ENCODE measurements at regions not wholly inside any gene's neighbourhood (a gene's known extent, or its start where the extent isn't known, plus 50 kb on each side); places are given as distances from the start of the nearest gene placed in this dataset.

GRCh38 chr10:78783753-78784152, 285.0 kb upstream of the ZMIZ1 start:
- DNase-seq = no peak

GRCh38 chr10:78784546-78784945, 284.2 kb upstream of the ZMIZ1 start:
- DNase-seq = no peak

DNA sequence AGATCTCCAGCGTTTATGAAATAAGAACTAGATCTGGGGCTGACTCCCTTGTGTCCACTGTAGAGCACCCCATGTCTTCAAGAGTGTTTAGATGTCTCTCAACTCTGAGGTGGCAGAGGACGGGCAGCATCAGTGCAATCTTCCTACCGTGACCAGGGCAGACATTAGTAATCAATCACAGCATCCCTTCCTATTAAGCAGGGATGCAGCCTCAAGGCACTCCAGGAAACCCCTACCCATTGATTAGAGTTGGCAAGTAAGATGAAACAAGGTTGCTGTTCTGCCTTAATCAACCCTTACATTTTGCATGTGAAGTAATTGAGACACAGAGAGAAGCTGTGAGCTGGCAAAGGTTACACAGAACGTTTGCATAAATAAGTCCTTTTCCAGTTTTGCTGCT, 283.7 kb upstream of the ZMIZ1 start:
- DNase-seq = no peak

- DNase-seq = no peak
These were observed 282.8 kb upstream of the ZMIZ1 start for GRCh38 chr10:78785991-78786390.

GRCh38 chr10:78787125-78787524, 281.6 kb upstream of the ZMIZ1 start:
- no peak for DNase-seq

DNA sequence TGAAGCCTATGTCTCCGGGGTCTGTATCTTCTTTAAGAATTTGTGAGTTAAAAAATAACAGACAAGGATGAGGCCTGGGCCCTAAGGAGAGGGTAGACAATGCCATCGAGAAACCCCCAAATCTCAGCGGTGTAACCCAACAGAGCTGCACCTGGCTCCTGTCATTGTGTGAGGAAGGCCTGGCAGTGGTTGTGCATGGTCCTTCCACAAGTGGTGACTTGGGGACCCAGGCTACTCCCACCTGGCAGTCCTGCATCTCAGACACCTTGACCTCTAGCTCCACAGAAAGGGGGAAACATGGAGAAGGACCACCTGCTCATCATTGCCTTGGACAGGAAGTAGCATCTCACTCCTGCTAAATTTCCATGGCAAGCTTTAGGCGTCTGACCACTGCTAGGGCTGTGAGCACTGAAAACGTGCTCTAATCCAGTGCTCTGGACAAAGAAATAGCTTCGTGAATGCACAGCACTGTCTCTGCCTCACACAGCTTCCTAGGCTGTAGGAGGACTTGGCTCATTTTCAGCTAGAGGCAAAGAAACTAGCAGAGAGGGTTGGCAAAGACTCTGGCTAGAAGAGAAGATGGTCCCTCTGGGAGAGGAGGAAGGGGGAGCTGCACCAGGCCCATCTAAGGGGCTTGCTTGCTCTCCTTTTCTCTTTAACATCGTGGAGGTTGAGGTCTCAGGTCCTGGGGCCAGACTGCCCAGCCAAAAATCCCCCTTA, 273.9 kb upstream of the ZMIZ1 start:
- DNase-seq = no peak

DNA sequence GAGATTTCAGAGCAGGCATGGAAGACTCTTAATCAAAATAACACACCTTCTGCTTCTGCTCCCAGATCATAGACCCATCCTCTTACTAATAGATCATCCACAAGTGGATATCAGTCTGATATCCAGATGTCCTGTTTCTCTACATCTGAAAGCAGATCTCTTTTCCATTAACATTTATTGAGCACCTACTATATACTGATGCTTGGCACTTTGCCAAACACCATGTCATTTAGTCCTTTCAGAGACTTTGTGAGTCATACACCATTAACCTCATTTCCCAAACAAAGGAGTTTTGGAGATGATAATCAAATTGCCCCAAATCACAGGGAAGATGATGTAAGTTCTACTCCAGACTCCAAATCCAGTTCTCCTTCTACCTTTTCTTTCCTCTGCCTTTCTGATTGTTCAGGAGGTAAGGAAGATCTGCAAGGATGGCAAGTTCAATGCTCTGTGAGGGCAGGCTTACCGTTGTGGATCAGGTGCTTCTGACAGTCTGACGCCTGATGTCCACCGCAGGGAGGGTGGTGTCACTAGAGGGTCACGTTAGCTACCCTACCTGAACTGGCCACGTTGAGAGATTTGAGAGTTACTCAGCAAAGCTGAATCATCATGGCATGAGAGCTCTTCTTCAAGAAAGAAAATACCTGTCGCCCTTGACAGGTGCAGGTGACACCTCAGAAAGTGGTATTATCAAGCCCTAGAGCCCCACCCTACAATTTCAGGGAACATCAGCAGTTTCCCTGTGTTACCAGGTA, 269.6 kb upstream of the ZMIZ1 start:
- no peak for DNase-seq

DNA sequence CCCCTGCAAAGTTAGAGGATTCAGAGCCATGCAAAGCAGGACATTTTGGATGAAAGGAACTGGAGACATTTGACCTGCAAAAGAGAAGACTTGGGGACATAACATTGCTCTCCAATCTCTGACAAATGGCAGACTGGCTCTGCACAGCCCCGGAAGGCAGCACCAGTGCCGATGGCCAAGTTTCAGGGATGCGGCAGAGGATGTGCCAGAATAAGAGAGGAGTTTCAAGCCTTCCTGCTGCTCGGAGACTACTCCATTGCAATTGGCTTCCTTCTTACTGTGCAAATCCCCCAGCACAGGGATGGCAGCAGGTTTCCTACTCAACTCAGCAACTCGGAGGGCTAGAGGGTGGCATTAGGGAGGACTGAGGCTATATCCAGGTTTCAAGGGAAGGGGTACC, 268.8 kb upstream of the ZMIZ1 start:
- no peak for DNase-seq

DNA sequence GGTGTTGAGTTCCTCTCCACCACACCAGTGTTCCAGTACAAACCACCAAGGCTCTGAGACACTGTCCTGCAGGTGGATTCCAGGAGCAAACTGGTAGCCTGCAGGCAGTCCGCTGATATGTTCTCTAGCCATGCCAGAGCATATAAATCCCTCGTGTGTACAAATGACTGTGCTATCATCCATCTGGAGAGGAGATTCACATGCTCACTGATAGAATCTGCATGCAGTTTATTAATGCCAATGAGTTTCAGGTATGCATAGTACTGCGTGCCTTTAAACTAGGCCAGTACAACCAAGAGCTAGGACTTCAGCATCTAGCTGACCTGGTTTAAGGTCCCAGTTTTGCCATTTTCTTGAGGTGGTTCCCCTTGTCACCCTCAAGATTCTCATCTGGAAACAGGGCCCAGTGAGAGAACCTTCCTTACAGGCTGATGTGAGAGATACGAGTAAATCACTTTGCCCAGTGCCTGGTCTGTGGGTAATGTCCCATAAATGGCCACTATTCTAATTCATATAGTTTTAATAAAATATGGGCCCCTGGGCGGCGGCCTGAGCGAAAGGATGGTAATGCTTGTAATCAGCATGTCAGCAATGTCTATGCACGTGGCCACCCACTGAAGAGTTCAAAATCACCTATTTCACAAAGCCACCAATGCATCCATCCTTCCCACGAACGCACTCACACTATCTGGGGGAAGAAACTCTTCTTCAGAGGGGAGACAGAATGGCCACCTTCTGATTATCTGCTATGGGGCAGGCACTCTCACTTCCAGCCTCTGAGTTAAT, 268.0 kb upstream of the ZMIZ1 start:
- DNase-seq = no peak

DNA sequence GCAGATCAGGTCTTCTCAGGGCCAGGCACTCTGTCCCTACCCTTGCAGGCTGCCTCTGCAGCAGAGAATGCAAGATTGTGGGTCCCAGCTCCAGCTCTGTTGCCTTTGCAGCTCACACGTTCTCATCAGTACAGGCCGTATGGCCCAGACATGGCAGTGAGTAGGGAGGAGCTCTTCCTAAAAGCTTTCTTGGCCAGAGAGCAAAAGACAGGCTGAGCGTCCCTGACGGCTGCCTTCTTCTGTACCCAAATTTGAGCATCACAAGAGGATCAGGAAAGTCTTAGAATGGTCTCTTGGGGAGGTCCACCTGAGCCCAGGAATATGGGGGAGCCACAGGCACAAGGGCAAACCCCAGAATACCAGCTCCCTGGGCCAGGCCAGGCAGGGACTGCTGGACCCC, 266.3 kb upstream of the ZMIZ1 start:
- no peak for DNase-seq

GRCh38 chr10:78802866-78803265, 265.9 kb upstream of the ZMIZ1 start:
- DNase-seq = no peak

- DNase-seq = no peak
These were observed 265.1 kb upstream of the ZMIZ1 start for GRCh38 chr10:78803710-78804109.

- DNase-seq = no peak
These were observed 264.2 kb upstream of the ZMIZ1 start for GRCh38 chr10:78804411-78805032.

DNA sequence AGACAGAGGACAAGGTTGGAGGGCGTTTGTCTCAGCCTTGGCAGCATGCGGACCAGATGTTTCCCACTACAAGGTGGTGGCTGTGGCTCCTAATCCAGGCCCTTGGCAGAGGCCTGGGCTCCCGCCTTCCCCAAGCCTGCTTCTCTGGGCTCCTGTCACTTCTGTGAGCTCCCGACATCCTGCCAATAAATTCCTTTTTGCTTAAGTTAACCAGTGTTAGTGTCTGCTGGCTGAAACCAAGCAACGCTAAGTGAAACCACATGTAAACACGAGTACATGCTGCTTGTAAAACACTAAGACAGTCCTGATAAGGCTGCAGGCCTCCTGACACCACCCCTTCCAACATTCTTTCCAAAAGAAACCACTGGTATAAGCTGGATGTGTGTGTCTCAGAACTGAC, 263.6 kb upstream of the ZMIZ1 start:
- DNase-seq = no peak

- no peak for DNase-seq
These were observed 262.0 kb upstream of the ZMIZ1 start for GRCh38 chr10:78806681-78807221.

DNA sequence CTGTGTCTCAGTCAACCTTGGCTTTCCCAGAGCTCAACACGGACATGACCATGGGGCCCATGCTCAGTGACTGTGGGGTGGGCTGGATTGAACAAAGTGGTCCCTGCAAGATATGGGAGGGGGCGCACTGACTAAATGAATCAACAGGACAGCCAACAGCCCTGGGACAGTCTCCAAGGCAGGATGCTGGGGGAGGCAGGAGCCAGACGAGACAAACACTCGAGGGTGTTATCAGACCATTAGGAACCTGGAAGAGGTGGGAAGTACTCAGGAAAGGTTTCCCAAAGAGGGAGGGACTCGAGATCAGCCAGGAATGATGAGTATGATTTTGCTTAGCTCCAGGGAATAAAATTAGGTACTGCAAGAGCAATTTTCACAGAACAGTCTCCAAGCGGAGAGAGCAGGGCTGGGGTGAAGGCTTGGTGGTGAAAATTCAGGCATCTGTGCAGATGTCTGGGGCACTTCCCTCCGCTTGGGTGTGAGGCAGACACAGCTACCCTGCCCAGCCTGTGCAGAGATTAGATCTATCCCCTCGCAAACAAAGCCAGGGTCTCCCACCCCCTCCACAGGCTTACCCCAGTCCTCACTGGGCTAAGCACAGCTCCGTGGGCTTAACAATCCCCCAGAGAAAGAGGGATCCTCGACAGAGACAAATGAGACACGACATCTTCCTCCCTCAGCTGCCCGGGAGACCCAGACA, 261.1 kb upstream of the ZMIZ1 start:
- no peak for DNase-seq

DNA sequence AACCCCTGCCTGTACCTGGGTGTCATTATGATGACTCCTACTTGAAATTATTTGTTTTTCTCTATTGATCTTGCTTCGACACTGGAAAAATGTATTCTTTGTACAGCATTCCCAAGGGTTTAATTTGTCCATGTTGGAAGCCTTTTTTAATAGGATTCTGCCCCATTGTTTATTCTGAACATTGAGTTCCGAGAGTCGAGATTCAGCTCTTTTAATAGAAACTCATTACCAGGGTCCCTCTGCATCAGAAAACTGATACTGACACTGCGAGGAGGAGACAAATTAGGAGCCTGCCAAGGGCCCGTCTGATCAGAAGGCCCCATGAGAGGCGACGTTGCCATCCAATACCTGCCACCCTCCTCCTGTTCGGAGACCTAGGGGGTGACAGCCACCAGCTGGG, 260.5 kb upstream of the ZMIZ1 start:
- no peak for DNase-seq

DNA sequence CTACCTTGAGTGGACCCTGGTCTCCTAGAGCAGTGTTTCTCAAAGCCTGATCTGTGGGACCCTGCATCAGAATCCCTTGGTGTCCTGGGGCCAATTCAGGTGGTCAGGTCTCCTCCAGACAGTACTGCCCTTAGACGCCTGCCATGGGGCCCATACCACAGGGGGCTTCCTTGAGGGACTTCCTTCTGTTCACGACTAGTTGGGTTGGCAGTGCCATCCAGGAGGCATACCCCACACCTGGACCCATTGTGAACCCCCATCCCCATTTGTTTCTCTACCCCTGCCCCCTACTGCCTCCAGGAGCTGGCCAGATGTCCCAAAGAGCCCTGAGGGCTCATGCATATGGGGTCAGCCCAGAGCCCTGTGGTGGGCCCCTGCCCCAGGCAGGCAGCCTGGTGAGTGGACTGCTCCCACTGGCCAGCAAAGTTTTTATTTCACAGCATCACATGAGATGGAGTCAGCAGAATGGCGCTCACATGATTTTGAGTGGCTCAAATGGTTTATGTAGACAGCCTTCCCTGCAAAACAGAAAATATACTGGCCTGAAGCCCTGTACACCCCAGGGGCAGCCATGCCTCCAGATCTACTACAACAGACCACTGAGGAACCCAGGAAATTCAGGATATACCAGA, 259.9 kb upstream of the ZMIZ1 start:
- DNase-seq = no peak

DNA sequence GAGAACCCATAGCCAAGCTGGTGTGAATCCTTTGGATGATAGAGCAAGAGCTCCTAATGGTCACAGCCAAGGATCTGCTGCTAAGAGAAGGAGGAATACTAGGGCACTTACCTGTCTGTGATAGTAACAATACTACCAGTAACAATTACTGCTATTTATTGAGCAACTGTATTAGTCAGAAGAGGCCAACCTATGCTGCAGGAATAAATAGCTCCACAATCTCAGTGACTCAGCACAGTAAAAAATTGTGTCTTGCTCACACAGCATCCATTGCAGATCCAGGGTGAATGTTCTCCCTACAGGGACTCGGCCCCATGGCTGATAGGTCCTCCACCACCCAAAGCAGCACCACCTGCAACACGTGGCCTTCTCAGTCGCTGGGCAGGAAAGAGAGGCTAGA, 257.6 kb upstream of the ZMIZ1 start:
- no peak for DNase-seq

DNA sequence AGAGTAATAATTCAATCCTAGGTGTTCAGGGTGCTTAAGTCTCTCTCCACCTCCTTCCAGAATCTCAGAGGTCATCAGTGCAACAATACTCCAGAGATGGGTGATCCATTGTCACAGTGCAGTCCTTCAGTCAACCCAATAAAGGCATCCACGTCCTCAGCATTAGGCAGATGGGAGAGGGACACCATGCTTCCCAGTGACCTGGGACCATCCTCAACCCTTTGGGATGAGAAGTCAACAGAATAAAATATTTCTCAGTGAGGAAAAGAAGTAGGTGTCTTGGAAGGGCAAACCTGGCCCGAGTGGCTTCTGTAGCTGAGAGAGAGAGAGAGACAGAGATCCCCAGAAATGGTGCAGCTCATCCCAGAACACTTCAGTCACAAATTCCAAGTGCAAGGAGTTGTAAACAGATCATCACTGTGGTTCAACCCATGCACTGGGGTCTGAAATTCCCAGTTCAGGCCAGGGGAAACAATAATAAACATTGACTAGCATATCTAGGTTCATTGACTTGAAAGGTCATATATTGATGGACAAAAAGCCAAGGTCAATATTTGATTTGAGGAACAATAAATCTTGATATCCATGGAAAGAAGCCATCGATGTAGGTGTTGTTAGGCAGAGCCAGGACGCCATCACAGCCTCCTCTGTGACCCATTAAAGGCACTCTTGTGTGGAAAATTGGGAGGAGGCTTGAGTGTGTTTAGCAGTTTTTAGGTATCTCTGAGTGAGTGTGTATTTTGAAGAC, 256.0 kb upstream of the ZMIZ1 start:
- DNase-seq = no peak

DNA sequence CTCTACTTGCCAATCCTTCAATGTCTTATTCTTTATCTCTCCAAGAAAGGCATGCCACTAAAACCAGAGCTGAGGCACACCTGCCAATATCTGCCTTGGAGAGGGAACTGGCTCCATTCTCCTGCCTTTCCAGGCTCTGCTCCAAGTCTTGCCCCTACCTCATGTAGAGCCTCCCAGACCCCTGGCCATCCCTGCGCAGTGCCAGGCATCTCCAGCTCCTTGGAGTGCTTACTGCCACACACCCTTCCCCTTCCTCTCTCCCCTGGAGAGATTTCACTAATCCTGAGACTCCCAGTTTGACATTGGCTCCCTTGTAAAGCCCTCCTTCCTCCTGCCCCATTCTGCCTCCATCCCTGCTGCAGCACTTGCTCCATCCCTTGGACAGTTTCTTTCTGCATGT, 255.2 kb upstream of the ZMIZ1 start:
- no peak for DNase-seq
